Medulla oblongata (tissue), 1 donor: ENCODE measurements at regions not wholly inside any gene's neighbourhood (a gene's known extent, or its start where the extent isn't known, plus 50 kb on each side); places are given as distances from the start of the nearest gene placed in this dataset.

Experiments
- DNase-seq: peaks from one replicate; pipeline ENCODE4 v3.0.0-alpha.2; 2015; ENCODE audit errors: extremely low spot score

- DNase-seq: no peak
These were observed 56.6 kb upstream of the CDC42BPA start for GRCh38 chr1:227374846-227375245.

- no peak for DNase-seq
These were observed 54.4 kb upstream of the CDC42BPA start for GRCh38 chr1:227372726-227373130.

- DNase-seq: no peak
These were observed 52.4 kb upstream of the CDC42BPA start for GRCh38 chr1:227370533-227371254.

- no peak for DNase-seq
These were observed 50.9 kb upstream of the CDC42BPA start for GRCh38 chr1:227369102-227369760.
